ENCODE measurements at regions not wholly inside any gene's neighbourhood (a gene's known extent, or its start where the extent isn't known, plus 50 kb on each side); places are given as distances from the start of the nearest gene placed in this dataset.

GRCh38 chr6:22956029-22956681 lies 386.8 kb downstream of the HDGFL1 start:
- no peak for TF ChIP-seq CTCF (IDR thresholded peaks at IDR 0.05; ENCODE audit: insufficient read depth, low read length, missing control alignments)
- no peak overlapping the region for H3K4me3 ChIP-seq (ENCODE audit: low read depth, low read length)
- CTCF ChIA-PET = no interaction called here
- no peak for DNase-seq (ENCODE audit: low read depth, low spot score)
- POLR2A ChIA-PET = no interaction called here

- no peak for TF ChIP-seq CTCF (IDR thresholded peaks at IDR 0.05; ENCODE audit: insufficient read depth, low read length, missing control alignments)
- ChIA-PET CTCF (interaction anchor here (1.4 kb wide), 1 partner anchor 12 kb away, joined by 3 read pairs; no protein-coding TSS in a partner anchor), POLR2A (no interaction called here)
- no peak overlapping the region for H3K4me3 ChIP-seq (ENCODE audit: low read depth, low read length)
- DNase-seq (ENCODE audit: low read depth, low spot score) = no peak
Observed at GRCh38 chr6:22958677-22959076, 389.3 kb downstream of the HDGFL1 start.

- POLR2A ChIA-PET = no interaction called here
- no peak for DNase-seq (ENCODE audit: low read depth, low spot score)
- no peak overlapping the region for H3K4me3 ChIP-seq (ENCODE audit: low read depth, low read length)
- CTCF ChIA-PET = interaction anchor here (0.7 to 1.4 kb wide), 2 partner anchors 11 to 68 kb away, joined by 3 to 4 read pairs; no protein-coding TSS in a partner anchor
- no peak for TF ChIP-seq CTCF (IDR thresholded peaks at IDR 0.05; ENCODE audit: insufficient read depth, low read length, missing control alignments)
Observed at GRCh38 chr6:22959571-22959970, 390.2 kb downstream of the HDGFL1 start.

GRCh38 chr6:22964334-22964733 lies 395.0 kb downstream of the HDGFL1 start:
- no peak for DNase-seq (ENCODE audit: low read depth, low spot score)
- no peak for TF ChIP-seq CTCF (IDR thresholded peaks at IDR 0.05; ENCODE audit: insufficient read depth, low read length, missing control alignments)
- H3K4me3 ChIP-seq (ENCODE audit: low read depth, low read length) = no peak overlapping the region
- ChIA-PET POLR2A (no interaction called here), CTCF (no interaction called here)

- no peak for TF ChIP-seq CTCF (IDR thresholded peaks at IDR 0.05; ENCODE audit: insufficient read depth, low read length, missing control alignments)
- no peak overlapping the region for H3K4me3 ChIP-seq (ENCODE audit: low read depth, low read length)
- ChIA-PET CTCF (interaction anchor here (2.0 kb wide), 1 partner anchor 19 kb away, joined by 4 read pairs; no protein-coding TSS in a partner anchor), POLR2A (no interaction called here)
- DNase-seq (ENCODE audit: low read depth, low spot score) = no peak
Observed at GRCh38 chr6:22965889-22966288, 396.5 kb downstream of the HDGFL1 start.

GRCh38 chr6:22966691-22967422 lies 397.5 kb downstream of the HDGFL1 start:
- POLR2A ChIA-PET = no interaction called here
- DNase-seq (ENCODE audit: low read depth, low spot score) = no peak
- TF ChIP-seq CTCF (IDR thresholded peaks at IDR 0.05; ENCODE audit: insufficient read depth, low read length, missing control alignments) = no peak
- CTCF ChIA-PET = interaction anchor here (2.0 kb wide), 1 partner anchor 20 kb away, joined by 4 read pairs; no protein-coding TSS in a partner anchor
- H3K4me3 ChIP-seq (ENCODE audit: low read depth, low read length) = no peak overlapping the region
